CD8-positive, alpha-beta memory T cell (primary cell): ENCODE measurements at regions not wholly inside any gene's neighbourhood (a gene's known extent, or its start where the extent isn't known, plus 50 kb on each side); places are given as distances from the start of the nearest gene placed in this dataset.

Experiments used
- CTCF ChIA-PET: fragments of 350-600 bp; sonication (Branson Sonifier 250); formaldehyde crosslinking; loops from one replicate; lab custom pipeline; 2021; ENCODE audit warnings: antibody characterized with exemption; lab: Charles Lee
- POLR2A ChIA-PET: fragments of 350-600 bp; sonication (Branson Sonifier 250); formaldehyde crosslinking; loops from one replicate; lab custom pipeline; 2021; ENCODE audit warnings: antibody characterized with exemption; lab: Charles Lee
- DNase-seq, 5 donors: peaks; one replicate each; pipeline versions ENCODE4 v3.0.0 to v3.0.0-alpha.2; 2020 to 2022; ENCODE audit warnings: mixed read lengths in 1 of 5
- H3K27ac ChIP-seq: one replicate; pipeline ENCODE4 v1.7.0; 2013; ENCODE audit warnings: low read depth, mild to moderate bottlenecking, low read length, moderate library complexity
- H3K27me3 ChIP-seq: 2 replicates; pipeline ENCODE4 v1.7.0; 2013; ENCODE audit warnings: low read length, mild to moderate bottlenecking; ENCODE audit not compliant: insufficient read depth, poor library complexity, severe bottlenecking
- H3K36me3 ChIP-seq: 2 replicates; pipeline ENCODE4 v1.7.0; 2013; ENCODE audit warnings: mild to moderate bottlenecking, low read length, moderate library complexity; ENCODE audit not compliant: insufficient read depth
- H3K4me1 ChIP-seq: 2 replicates; pipeline ENCODE4 v1.7.0; 2013; ENCODE audit warnings: mild to moderate bottlenecking, low read length, moderate library complexity; ENCODE audit not compliant: insufficient read depth
- H3K4me3 ChIP-seq: 2 replicates; pipeline ENCODE4 v1.7.0; 2013; ENCODE audit warnings: mild to moderate bottlenecking, low read length
- H3K9me3 ChIP-seq: 2 replicates; pipeline ENCODE4 v1.7.0; 2013; ENCODE audit warnings: mild to moderate bottlenecking, low read length
- H3K27ac Mint-ChIP-seq, 8 donors: one replicate each; pipeline ENCODE4 v1.8.0; 2020 to 2021; ENCODE audit warnings: mixed read lengths in 8 of 8, mild to moderate bottlenecking in 6 of 8, inconsistent platforms in 3 of 8, moderate library complexity in 3 of 8
- H3K27me3 Mint-ChIP-seq, 2 donors: one replicate each; pipeline ENCODE4 v1.8.0; 2020 to 2021; ENCODE audit warnings: mixed read lengths in 2 of 2, mild to moderate bottlenecking in 1 of 2, moderate library complexity in 1 of 2
- H3K36me3 Mint-ChIP-seq, 3 donors: one replicate each; pipeline ENCODE4 v1.8.0; 2020 to 2021; ENCODE audit warnings: mixed read lengths in 3 of 3, inconsistent platforms in 1 of 3, mild to moderate bottlenecking in 1 of 3
- H3K4me1 Mint-ChIP-seq, 3 donors: one replicate each; pipeline ENCODE4 v1.8.0; 2020 to 2021; ENCODE audit warnings: mixed read lengths in 3 of 3, inconsistent platforms in 1 of 3, mild to moderate bottlenecking in 1 of 3
- H3K4me3 Mint-ChIP-seq, 7 donors: one replicate each; pipeline ENCODE4 v1.8.0; 2020 to 2021; ENCODE audit warnings: mixed read lengths in 7 of 7, mild to moderate bottlenecking in 6 of 7, moderate library complexity in 4 of 7, inconsistent platforms in 2 of 7
- H3K9me3 Mint-ChIP-seq, 5 donors: one replicate each; pipeline ENCODE4 v1.8.0; 2020 to 2022; ENCODE audit warnings: mixed read lengths in 5 of 5, mild to moderate bottlenecking in 3 of 5, moderate library complexity in 2 of 5, inconsistent platforms in 1 of 5

- POLR2A ChIA-PET: no interaction called here
- Mint-ChIP-seq H3K27me3 (no peaks in the 10 kb centered on the region), H3K27ac (no peak overlapping the region), H3K36me3 (no peaks in the 10 kb centered on the region), H3K9me3 (peaks cover 2 to 8% (median 7%) of the 10 kb centered on the region in 5 donors), H3K4me1 (no peaks in the 10 kb centered on the region), H3K4me3 (no peak overlapping the region)
- Histone ChIP-seq H3K4me1 (no peaks in the 10 kb centered on the region), H3K27me3 (no peaks in the 10 kb centered on the region), H3K9me3 (no peaks in the 10 kb centered on the region), H3K27ac (no peak overlapping the region), H3K36me3 (no peaks in the 10 kb centered on the region), H3K4me3 (no peak overlapping the region)
- CTCF ChIA-PET: no interaction called here
- no peak for DNase-seq
Measured at GRCh38 chr2:40734797-40735196, 282.9 kb upstream of the SLC8A1 start.

DNA sequence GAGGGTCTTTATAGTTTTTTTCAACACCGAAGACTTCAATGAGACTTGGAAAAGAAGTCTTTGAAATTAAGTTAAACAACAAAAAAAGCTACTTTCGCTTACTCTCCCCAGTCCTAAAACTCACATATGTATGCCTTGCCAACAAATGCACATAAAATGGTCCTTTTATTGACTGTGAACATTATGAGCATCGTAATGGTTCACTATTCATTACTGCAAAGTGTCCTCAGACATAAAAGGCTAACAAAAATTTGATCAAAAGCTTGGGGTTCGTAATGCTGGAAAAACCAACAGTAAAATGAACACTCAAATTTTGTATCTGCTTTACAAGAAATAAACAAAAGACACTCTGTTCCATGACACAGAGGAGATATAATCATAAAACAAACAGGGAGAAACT lies 285.3 kb upstream of the SLC8A1 start:
- Histone ChIP-seq H3K27ac (no peak overlapping the region), H3K27me3 (no peaks in the 10 kb centered on the region), H3K4me1 (no peaks in the 10 kb centered on the region), H3K4me3 (no peak overlapping the region), H3K9me3 (no peaks in the 10 kb centered on the region), H3K36me3 (no peaks in the 10 kb centered on the region)
- Mint-ChIP-seq H3K4me1 (no peaks in the 10 kb centered on the region), H3K27ac (no peak overlapping the region), H3K36me3 (no peaks in the 10 kb centered on the region), H3K4me3 (no peak overlapping the region), H3K27me3 (no peaks in the 10 kb centered on the region), H3K9me3 (peaks cover 0 to 7% (median 0%) of the 10 kb centered on the region in 5 donors)
- ChIA-PET POLR2A (no interaction called here), CTCF (no interaction called here)
- no peak for DNase-seq

GRCh38 chr2:40740419-40740818 lies 288.5 kb upstream of the SLC8A1 start:
- no peak overlapping the region for H3K4me3 ChIP-seq
- H3K27ac ChIP-seq: no peak overlapping the region
- Mint-ChIP-seq H3K9me3 (peaks cover 0 to 12% (median 4%) of the 10 kb centered on the region in 5 donors), H3K36me3 (no peaks in the 10 kb centered on the region), H3K27me3 (no peaks in the 10 kb centered on the region), H3K4me1 (no peaks in the 10 kb centered on the region), H3K27ac (no peak overlapping the region), H3K4me3 (no peak overlapping the region)
- H3K27me3 ChIP-seq: no peaks in the 10 kb centered on the region
- no peaks in the 10 kb centered on the region for H3K4me1 ChIP-seq
- H3K9me3 ChIP-seq: no peaks in the 10 kb centered on the region
- no peaks in the 10 kb centered on the region for H3K36me3 ChIP-seq
- no peak for DNase-seq
- CTCF ChIA-PET: no interaction called here
- POLR2A ChIA-PET: no interaction called here

- Histone ChIP-seq H3K4me3 (no peak overlapping the region), H3K27me3 (no peaks in the 10 kb centered on the region), H3K27ac (no peak overlapping the region), H3K36me3 (no peaks in the 10 kb centered on the region), H3K4me1 (no peaks in the 10 kb centered on the region), H3K9me3 (no peaks in the 10 kb centered on the region)
- H3K9me3 Mint-ChIP-seq: peaks cover 0 to 12% (median 4%) of the 10 kb centered on the region in 5 donors
- H3K27ac Mint-ChIP-seq: no peak overlapping the region
- POLR2A ChIA-PET: no interaction called here
- CTCF ChIA-PET: no interaction called here
- no peak overlapping the region for H3K4me3 Mint-ChIP-seq
- no peak for DNase-seq
- H3K36me3 Mint-ChIP-seq: no peaks in the 10 kb centered on the region
- H3K4me1 Mint-ChIP-seq: no peaks in the 10 kb centered on the region
- H3K27me3 Mint-ChIP-seq: no peaks in the 10 kb centered on the region
Measured at GRCh38 chr2:40741532-40741931, 289.6 kb upstream of the SLC8A1 start.

DNA sequence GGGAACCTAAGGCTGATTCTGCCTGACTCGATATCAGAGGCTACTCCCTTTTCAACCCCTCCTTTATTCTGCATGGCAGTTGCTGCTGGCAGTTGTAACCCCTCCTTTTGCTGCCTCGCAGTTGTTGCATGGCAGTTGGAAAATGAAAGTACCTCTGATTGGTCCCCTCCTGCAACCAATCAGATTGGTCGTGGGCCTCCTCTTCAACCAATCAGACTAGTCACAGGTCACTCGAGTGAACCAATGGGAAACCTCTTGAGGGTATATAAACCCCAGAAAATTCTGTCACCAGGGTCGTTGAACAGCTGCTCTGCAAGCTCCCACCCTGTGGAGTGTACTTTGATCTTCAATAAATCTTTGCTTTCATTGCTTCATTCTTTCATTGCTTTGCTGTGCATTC lies 294.3 kb upstream of the SLC8A1 start:
- H3K36me3 Mint-ChIP-seq: no peaks in the 10 kb centered on the region
- Histone ChIP-seq H3K27ac (no peak overlapping the region), H3K9me3 (no peaks in the 10 kb centered on the region), H3K4me1 (no peaks in the 10 kb centered on the region), H3K27me3 (no peaks in the 10 kb centered on the region), H3K36me3 (no peaks in the 10 kb centered on the region), H3K4me3 (no peak overlapping the region)
- POLR2A ChIA-PET: no interaction called here
- H3K4me1 Mint-ChIP-seq: no peaks in the 10 kb centered on the region
- H3K27me3 Mint-ChIP-seq: no peaks in the 10 kb centered on the region
- H3K9me3 Mint-ChIP-seq: peaks cover 0 to 11% (median 4%) of the 10 kb centered on the region in 5 donors
- H3K4me3 Mint-ChIP-seq: no peak overlapping the region
- no peak overlapping the region for H3K27ac Mint-ChIP-seq
- CTCF ChIA-PET: interaction anchor here (1.2 kb wide), 1 partner anchor 10 kb away, joined by 3 read pairs; no protein-coding TSS in a partner anchor
- no peak for DNase-seq

- ChIA-PET POLR2A (no interaction called here), CTCF (no interaction called here)
- DNase-seq: no peak
- Histone ChIP-seq H3K27ac (no peak overlapping the region), H3K9me3 (no peaks in the 10 kb centered on the region), H3K36me3 (no peaks in the 10 kb centered on the region), H3K4me3 (no peak overlapping the region), H3K27me3 (no peaks in the 10 kb centered on the region), H3K4me1 (no peaks in the 10 kb centered on the region)
- H3K4me1 Mint-ChIP-seq: no peaks in the 10 kb centered on the region
- no peaks in the 10 kb centered on the region for H3K27me3 Mint-ChIP-seq
- H3K4me3 Mint-ChIP-seq: no peak overlapping the region
- no peaks in the 10 kb centered on the region for H3K36me3 Mint-ChIP-seq
- H3K9me3 Mint-ChIP-seq: peaks cover 0 to 4% (median 2%) of the 10 kb centered on the region in 5 donors
- no peak overlapping the region for H3K27ac Mint-ChIP-seq
Measured at GRCh38 chr2:40751981-40752380, 300.1 kb upstream of the SLC8A1 start.

GRCh38 chr2:40752796-40753195 lies 300.9 kb upstream of the SLC8A1 start:
- Histone ChIP-seq H3K27me3 (no peaks in the 10 kb centered on the region), H3K36me3 (no peaks in the 10 kb centered on the region), H3K27ac (no peak overlapping the region), H3K9me3 (no peaks in the 10 kb centered on the region), H3K4me1 (no peaks in the 10 kb centered on the region), H3K4me3 (no peak overlapping the region)
- H3K4me1 Mint-ChIP-seq: no peaks in the 10 kb centered on the region
- no peaks in the 10 kb centered on the region for H3K36me3 Mint-ChIP-seq
- H3K27me3 Mint-ChIP-seq: no peaks in the 10 kb centered on the region
- CTCF ChIA-PET: no interaction called here
- POLR2A ChIA-PET: no interaction called here
- no peak overlapping the region for H3K4me3 Mint-ChIP-seq
- DNase-seq: no peak
- H3K9me3 Mint-ChIP-seq: peaks cover 0 to 4% (median 2%) of the 10 kb centered on the region in 5 donors
- no peak overlapping the region for H3K27ac Mint-ChIP-seq

DNA sequence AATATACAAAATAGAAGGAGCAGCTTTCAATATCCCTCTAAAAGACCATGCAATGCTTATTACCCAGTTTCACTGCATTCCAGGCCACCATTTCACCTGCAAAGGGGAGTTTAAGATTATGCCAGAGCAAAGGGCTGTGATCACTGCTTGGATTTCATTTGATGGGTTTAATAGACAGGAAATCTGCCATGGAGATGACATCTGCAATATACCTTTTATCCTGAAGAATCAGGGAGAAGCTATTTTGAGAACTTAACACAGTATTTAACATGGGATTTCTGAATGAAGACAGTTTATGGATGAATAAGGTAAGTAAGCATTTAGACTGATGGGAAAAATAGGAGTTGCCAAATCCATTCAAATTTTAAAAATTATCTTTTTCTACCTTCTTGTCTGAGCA lies 303.0 kb upstream of the SLC8A1 start:
- POLR2A ChIA-PET: no interaction called here
- no peaks in the 10 kb centered on the region for H3K4me1 Mint-ChIP-seq
- CTCF ChIA-PET: no interaction called here
- Histone ChIP-seq H3K9me3 (no peaks in the 10 kb centered on the region), H3K36me3 (no peaks in the 10 kb centered on the region), H3K4me1 (no peaks in the 10 kb centered on the region), H3K27me3 (no peaks in the 10 kb centered on the region), H3K4me3 (no peak overlapping the region), H3K27ac (no peak overlapping the region)
- no peak overlapping the region for H3K4me3 Mint-ChIP-seq
- no peaks in the 10 kb centered on the region for H3K36me3 Mint-ChIP-seq
- peaks cover 0 to 4% (median 1%) of the 10 kb centered on the region in 5 donors for H3K9me3 Mint-ChIP-seq
- DNase-seq: no peak
- H3K27ac Mint-ChIP-seq: no peak overlapping the region
- no peaks in the 10 kb centered on the region for H3K27me3 Mint-ChIP-seq
